Hepatocyte (in vitro differentiated cells): ENCODE measurements at regions not wholly inside any gene's neighbourhood (a gene's known extent, or its start where the extent isn't known, plus 50 kb on each side); places are given as distances from the start of the nearest gene placed in this dataset.
A peak's percentile ranks its signal among the peaks of the same experiment; 100 is the strongest.

Experiments used
- DNase-seq: peaks from one replicate; pipeline ENCODE4 v3.0.0-alpha.2; 2016; ENCODE audit warnings: low spot score
- H2AFZ ChIP-seq: fragments of 200-600 bp; sonication (generic); 2 replicates; pipeline ENCODE4 v1.6.0; 2016; ENCODE audit warnings: antibody characterized with exemption, mild to moderate bottlenecking
- H3K27ac ChIP-seq: fragments of 200-600 bp; sonication (generic); 2 replicates; pipeline ENCODE4 v1.5.1; 2016; ENCODE audit warnings: mild to moderate bottlenecking
- H3K27me3 ChIP-seq: fragments of 200-600 bp; sonication (generic); 2 replicates; pipeline ENCODE4 v1.6.1; 2016
- H3K36me3 ChIP-seq: fragments of 200-600 bp; sonication (generic); replicated peaks from 2 replicates; pipeline ENCODE4 v1.5.1; 2016; ENCODE audit warnings: low read depth; ENCODE audit not compliant: insufficient read depth
- H3K4me1 ChIP-seq: fragments of 200-600 bp; sonication (generic); 2 replicates; pipeline ENCODE4 v1.5.1; 2016; ENCODE audit warnings: mild to moderate bottlenecking, moderate library complexity; ENCODE audit not compliant: insufficient read depth
- H3K4me2 ChIP-seq: fragments of 200-600 bp; sonication (generic); 2 replicates; pipeline ENCODE4 v1.6.0; 2016
- H3K4me3 ChIP-seq: fragments of 200-600 bp; sonication (generic); 2 replicates; pipeline ENCODE4 v1.5.1; 2016; ENCODE audit warnings: mild to moderate bottlenecking
- H3K79me2 ChIP-seq: fragments of 200-600 bp; sonication (generic); 2 replicates; pipeline ENCODE4 v1.6.0; 2017; ENCODE audit warnings: mild to moderate bottlenecking
- H3K9me2 ChIP-seq: fragments of 200-600 bp; sonication (generic); replicated peaks from 2 replicates; pipeline ENCODE4 v1.6.0; 2017; ENCODE audit warnings: mild to moderate bottlenecking; ENCODE audit not compliant: insufficient read depth
- H3K9me3 ChIP-seq: fragments of 200-600 bp; sonication (generic); 2 replicates; pipeline ENCODE4 v1.5.1; 2016; ENCODE audit warnings: low read depth, mild to moderate bottlenecking
- H4K20me1 ChIP-seq: fragments of 200-600 bp; sonication (generic); 2 replicates; pipeline ENCODE4 v1.6.0; 2016; ENCODE audit warnings: mild to moderate bottlenecking; ENCODE audit not compliant: insufficient read depth, poor library complexity, severe bottlenecking
- EZH2 ChIP-seq: fragments of 200-600 bp; sonication (generic); IDR thresholded peaks from 2 replicates; pipeline ENCODE4 v1.6.1; 2016; ENCODE audit warnings: antibody characterized with exemption, mild to moderate bottlenecking, borderline replicate concordance
- EZH2phosphoT487 ChIP-seq: fragments of 200-600 bp; sonication (generic); IDR thresholded peaks from one replicate; pipeline ENCODE4 v1.6.1; 2018; ENCODE audit warnings: antibody characterized with exemption, mild to moderate bottlenecking, low read depth, moderate library complexity; ENCODE audit not compliant: unreplicated experiment, severe bottlenecking
- WGBS: methylation state at CpG from one replicate; pipeline ENCODE4 v1.1.6; 2016; ENCODE audit warnings: low lambda C conversion rate; ENCODE audit errors: missing lambda C conversion rate; 5-methylcytosine and 5-hydroxymethylcytosine counted together
- TF ChIP-seq, protein P1 (sequence below): fragments of 200-600 bp; sonication (generic); IDR thresholded peaks from 2 replicates; pipeline ENCODE4 v1.5.1; 2016; ENCODE audit warnings: antibody characterized with exemption, mild to moderate bottlenecking; ENCODE audit not compliant: poor library complexity

DNA sequence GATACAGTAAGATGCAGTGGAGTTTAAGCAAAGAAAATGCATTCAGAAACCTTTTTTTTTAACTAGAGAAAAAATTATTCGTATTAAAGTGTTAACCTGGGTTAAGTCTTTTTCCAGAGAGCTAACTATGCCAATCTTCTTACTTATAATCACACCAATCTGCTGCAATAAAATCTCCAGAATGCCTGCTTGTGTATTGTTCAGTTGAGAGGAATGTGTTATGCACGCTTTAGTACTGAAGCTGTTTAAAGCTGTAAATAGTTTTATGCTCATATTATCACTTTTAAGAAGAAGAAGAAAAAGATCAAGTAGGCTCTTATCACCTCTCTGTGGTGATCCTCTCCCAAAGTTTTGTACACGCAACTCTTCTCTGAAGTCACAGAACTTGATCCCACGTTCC, 528.7 kb downstream of the RFC3 start:
- no peak for DNase-seq
- Histone ChIP-seq H3K36me3 (no peaks in the 10 kb centered on the region), H3K4me1 (peaks cover 10% of the 10 kb centered on the region), H2AFZ (no peak overlapping the region), H3K27me3 (no peaks in the 10 kb centered on the region), H4K20me1 (no peaks in the 10 kb centered on the region), H3K79me2 (no peaks in the 10 kb centered on the region), H3K27ac (peak overlapping the region; percentile 56), H3K9me3 (no peaks in the 10 kb centered on the region), H3K4me3 (no peak overlapping the region), H3K4me2 (no peak overlapping the region), H3K9me2 (no peaks in the 10 kb centered on the region)
- 67% methylated on average over 4 of the region's 4 CpGs for WGBS
- no peak for TF ChIP-seq EZH2phosphoT487
- no peak for TF ChIP-seq EZH2
- TF ChIP-seq, protein P1, sequence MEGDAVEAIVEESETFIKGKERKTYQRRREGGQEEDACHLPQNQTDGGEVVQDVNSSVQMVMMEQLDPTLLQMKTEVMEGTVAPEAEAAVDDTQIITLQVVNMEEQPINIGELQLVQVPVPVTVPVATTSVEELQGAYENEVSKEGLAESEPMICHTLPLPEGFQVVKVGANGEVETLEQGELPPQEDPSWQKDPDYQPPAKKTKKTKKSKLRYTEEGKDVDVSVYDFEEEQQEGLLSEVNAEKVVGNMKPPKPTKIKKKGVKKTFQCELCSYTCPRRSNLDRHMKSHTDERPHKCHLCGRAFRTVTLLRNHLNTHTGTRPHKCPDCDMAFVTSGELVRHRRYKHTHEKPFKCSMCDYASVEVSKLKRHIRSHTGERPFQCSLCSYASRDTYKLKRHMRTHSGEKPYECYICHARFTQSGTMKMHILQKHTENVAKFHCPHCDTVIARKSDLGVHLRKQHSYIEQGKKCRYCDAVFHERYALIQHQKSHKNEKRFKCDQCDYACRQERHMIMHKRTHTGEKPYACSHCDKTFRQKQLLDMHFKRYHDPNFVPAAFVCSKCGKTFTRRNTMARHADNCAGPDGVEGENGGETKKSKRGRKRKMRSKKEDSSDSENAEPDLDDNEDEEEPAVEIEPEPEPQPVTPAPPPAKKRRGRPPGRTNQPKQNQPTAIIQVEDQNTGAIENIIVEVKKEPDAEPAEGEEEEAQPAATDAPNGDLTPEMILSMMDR, result no peak

DNA sequence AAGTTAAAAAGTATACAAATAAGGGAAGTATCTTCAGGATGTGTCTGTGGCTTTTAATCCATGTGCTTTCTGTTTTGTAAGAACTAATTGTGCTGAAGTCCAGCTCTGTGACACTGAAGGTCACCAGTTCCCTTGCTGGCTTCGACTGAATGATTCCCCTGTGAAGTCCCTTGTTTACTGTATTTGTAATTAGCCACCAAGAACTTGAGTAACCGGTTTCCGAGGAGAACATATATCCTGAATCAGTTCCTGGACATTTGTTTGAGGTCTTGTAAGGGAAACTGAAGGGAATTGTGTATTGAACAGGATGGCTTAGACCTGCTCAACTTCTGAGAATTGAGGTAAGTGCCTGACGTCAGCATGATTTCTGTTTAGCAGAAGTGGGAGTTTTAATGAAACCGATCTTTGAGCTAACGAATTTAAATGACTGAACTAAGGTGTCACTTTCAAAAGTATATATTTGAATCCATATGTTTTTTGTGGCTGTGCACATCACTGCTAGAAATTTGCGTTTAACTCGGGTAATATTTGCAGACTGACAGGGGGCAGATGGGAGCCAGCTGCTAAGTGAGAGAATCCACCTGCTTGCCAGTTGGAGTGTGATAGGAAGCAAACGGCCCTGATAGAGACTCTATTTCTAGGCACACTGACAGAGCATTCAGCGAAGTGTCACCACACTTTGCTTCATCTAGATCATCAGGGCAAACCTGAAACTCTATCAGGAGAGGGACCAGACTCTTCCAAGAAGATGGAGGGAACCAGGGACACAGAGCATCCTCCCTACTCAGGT, 530.0 kb downstream of the RFC3 start:
- H3K4me2 ChIP-seq, result peak overlapping the region; percentile 30
- H3K36me3 ChIP-seq, result no peaks in the 10 kb centered on the region
- no peaks in the 10 kb centered on the region for H3K27me3 ChIP-seq
- no peak overlapping the region for H3K4me3 ChIP-seq
- no peak overlapping the region for H2AFZ ChIP-seq
- TF ChIP-seq EZH2, result no peak
- DNase-seq, result peak; percentile 72
- H3K9me3 ChIP-seq, result no peaks in the 10 kb centered on the region
- H3K27ac ChIP-seq, result peak overlapping the region; percentile 61
- WGBS, result 54% methylated on average over 10 of the region's 10 CpGs
- no peaks in the 10 kb centered on the region for H3K79me2 ChIP-seq
- peaks cover 10% of the 10 kb centered on the region for H3K4me1 ChIP-seq
- no peaks in the 10 kb centered on the region for H4K20me1 ChIP-seq
- H3K9me2 ChIP-seq, result no peaks in the 10 kb centered on the region

DNA sequence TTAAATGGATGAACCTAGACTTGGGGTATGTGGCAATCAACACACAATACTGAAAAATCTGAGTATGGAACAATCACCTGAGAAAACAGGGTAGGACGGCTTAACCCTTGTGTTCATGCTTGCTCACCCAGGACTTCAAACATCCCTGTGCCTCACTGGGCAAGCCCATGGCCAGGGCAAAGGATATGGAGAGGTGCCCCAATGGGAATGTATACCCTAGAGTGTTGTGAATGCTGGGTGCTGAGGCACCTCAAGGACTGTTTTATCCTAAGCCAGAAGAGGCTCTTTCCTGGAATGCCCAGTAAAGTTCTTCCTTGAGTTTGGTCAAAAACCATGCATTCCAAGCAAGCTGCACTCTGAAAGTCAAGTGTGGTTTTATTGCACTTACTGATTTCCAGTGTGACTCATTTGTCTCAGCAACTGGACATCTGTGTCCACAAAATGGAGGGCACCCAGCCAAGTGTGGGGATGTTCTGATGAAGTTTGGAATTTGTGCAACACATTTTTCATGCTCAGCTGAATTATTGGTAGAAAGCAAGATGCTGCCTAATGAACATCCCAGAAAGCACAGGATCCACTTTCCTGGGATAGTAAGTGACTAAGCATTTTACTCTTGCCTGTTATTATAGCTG, 531.3 kb downstream of the RFC3 start:
- no peaks in the 10 kb centered on the region for H4K20me1 ChIP-seq
- no peaks in the 10 kb centered on the region for H3K36me3 ChIP-seq
- H3K27me3 ChIP-seq, result no peaks in the 10 kb centered on the region
- H3K27ac ChIP-seq, result peak overlapping the region; percentile 61
- WGBS, result 93% methylated on average over 1 of the region's 1 CpG
- no peak overlapping the region for H3K4me2 ChIP-seq
- H3K9me2 ChIP-seq, result no peaks in the 10 kb centered on the region
- TF ChIP-seq EZH2phosphoT487 (no peak), EZH2 (no peak)
- TF ChIP-seq, protein P1, result no peak
- H3K79me2 ChIP-seq, result no peaks in the 10 kb centered on the region
- no peak overlapping the region for H2AFZ ChIP-seq
- no peak overlapping the region for H3K4me3 ChIP-seq
- no peaks in the 10 kb centered on the region for H3K9me3 ChIP-seq
- H3K4me1 ChIP-seq, result peaks cover 10% of the 10 kb centered on the region
- peak; percentile 40 for DNase-seq

DNA sequence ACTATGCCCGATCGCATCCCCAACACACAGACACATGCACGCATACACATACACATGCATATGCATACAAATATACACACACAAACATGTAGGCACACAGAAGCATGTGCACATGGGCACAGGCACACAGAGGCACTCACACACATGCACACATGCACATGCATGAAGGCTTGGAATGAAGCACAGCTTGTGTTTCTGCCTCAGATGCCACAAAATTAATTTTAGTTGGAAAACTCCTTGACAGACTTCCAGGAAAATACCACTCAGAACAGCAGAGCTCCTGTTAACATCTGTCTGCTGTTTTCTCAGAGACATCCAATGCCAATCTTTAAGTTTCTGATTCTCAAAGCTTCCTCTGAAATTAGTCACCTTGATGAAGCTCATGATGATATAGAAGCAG, 532.7 kb downstream of the RFC3 start:
- H2AFZ ChIP-seq, result no peak overlapping the region
- no peak overlapping the region for H3K27ac ChIP-seq
- no peak for DNase-seq
- H3K36me3 ChIP-seq, result no peaks in the 10 kb centered on the region
- H3K4me1 ChIP-seq, result peaks cover 10% of the 10 kb centered on the region
- TF ChIP-seq EZH2phosphoT487 (no peak), EZH2 (no peak)
- TF ChIP-seq, protein P1, result no peak
- H3K4me3 ChIP-seq, result no peak overlapping the region
- no peaks in the 10 kb centered on the region for H3K9me2 ChIP-seq
- H3K27me3 ChIP-seq, result no peaks in the 10 kb centered on the region
- H3K4me2 ChIP-seq, result no peak overlapping the region
- no peaks in the 10 kb centered on the region for H3K79me2 ChIP-seq
- 96% methylated on average over 3 of the region's 3 CpGs for WGBS
- no peaks in the 10 kb centered on the region for H3K9me3 ChIP-seq
- no peaks in the 10 kb centered on the region for H4K20me1 ChIP-seq
